IPS-NIHi11 (cell line): ENCODE measurements at regions not wholly inside any gene's neighbourhood (a gene's known extent, or its start where the extent isn't known, plus 50 kb on each side); places are given as distances from the start of the nearest gene placed in this dataset.
"Not testable (repeated sequence)": the region's sequence is repeated elsewhere in the genome, so short reads cannot be mapped to it uniquely, and the experiment has no call there.

Source experiments
- DNase-seq: peaks from one replicate; pipeline ENCODE4 v3.0.0; 2012; ENCODE audit warnings: mixed read lengths, low spot score

DNA sequence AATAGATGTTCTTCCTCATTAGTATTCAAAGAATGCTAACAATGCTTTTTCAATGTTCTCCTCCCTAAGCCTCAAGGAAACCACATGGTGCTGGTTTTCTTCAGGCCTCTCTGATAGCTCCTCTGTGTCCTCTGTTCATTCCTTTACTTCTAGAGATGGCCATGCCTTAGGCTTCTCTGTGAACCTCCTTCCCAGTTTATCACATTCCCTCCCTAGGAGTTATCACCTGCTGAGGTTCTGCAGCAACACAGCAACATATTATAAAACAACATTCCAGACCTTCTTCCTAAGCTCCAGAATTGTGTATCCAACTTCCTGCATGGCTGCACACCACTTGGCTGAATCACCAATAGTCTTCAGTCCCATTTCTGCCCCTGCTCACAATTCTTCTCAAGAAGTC is 325.5 kb downstream of the IRS1 start:
- DNase-seq, result no peak

DNA sequence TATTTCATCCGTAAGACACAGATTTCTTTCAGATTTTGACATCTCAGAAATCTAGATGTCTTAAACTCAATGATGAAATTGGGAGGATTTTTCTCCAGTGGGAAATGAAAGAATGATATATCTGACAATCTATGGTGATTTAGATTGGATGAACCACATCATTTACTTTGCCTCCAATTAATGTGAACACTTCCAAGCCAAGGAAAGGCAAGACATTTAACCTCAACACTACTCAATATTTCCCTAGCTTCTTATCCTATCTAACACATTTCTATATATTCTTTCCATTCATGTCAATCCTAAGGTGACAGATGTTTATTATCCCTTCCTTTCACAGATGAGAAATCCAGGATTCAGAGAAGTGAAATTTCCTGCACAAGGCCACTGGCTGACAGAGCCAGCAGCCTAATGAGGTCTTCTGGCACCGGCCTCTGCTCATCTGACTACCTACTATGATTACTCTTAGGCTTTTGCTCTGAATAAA is 327.6 kb downstream of the IRS1 start:
- no peak for DNase-seq

- no peak for DNase-seq
Measured at GRCh38 chr2:226467633-226468032, 332.0 kb downstream of the IRS1 start.

- no peak for DNase-seq
Measured at GRCh38 chr2:226467221-226467620, 332.4 kb downstream of the IRS1 start.

DNA sequence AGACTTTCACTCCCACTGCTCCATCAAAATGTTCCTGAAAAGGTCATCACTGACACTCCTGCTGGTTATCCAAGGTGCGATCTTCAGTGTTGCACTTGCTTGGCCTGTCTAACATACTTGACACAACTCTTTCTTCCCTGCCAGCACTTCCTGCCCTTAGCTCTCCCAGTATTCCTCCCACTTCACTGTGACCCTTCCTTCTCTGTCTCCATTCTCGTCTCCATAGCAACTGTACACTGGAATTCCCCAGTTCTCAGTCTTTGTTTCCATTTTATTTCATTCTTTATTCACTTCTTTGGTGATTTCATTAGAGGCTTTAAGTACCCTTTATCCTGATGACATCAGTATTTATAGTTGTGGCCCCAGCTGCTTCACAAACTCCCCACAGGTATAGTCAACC is 333.0 kb downstream of the IRS1 start:
- no peak for DNase-seq

GRCh38 chr2:226466124-226466523 is 333.5 kb downstream of the IRS1 start:
- no peak for DNase-seq

DNA sequence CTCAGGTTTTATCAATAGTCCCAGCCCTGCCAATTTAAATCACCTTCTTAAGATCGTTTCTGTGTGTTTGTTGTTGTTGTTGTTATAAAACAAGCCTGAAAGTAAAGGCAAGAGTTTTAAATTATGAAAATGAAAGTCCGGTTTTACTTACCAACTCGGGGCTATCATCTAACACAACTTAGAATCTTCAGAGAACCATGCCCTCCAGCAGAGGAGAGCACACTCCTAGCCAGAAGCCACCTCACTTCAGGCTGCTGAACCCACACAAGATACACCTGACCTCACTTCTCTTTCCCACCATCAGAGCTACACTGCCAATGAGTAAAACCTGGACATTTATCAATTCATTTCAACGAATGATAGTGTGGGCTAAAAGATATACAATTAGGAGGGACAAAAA is 335.2 kb downstream of the IRS1 start:
- no peak for DNase-seq

- DNase-seq, result no peak
Measured at GRCh38 chr2:226463154-226463553, 336.5 kb downstream of the IRS1 start.

- no peak for DNase-seq
Measured at GRCh38 chr2:226461981-226462380, 337.6 kb downstream of the IRS1 start.

- DNase-seq, result not testable (repeated sequence)
Measured at GRCh38 chr2:226456144-226456543, 343.5 kb downstream of the IRS1 start.

- no peak for DNase-seq
Measured at GRCh38 chr2:226452768-226453167, 346.9 kb downstream of the IRS1 start.

DNA sequence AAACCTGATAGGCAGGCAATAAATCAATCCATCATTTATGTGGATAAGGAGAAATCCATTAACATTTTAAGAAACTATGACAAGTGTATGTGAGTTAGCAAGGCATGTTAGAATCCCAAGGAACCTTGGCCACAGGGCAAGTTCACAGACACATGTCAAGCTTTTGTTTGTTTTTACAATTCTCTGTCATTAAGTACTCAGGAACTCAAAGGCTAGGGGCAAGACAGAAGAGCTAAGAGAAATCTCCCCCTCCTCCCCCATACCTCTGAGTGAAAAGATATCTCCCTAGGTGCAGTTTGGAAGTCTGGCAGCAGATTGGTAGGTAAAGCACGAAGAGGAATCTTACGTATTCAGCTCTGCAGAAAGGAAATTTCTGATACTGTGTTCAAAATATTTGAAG is 348.1 kb downstream of the IRS1 start:
- DNase-seq, result no peak

GRCh38 chr2:226450141-226450540 is 349.5 kb downstream of the IRS1 start:
- no peak for DNase-seq

DNA sequence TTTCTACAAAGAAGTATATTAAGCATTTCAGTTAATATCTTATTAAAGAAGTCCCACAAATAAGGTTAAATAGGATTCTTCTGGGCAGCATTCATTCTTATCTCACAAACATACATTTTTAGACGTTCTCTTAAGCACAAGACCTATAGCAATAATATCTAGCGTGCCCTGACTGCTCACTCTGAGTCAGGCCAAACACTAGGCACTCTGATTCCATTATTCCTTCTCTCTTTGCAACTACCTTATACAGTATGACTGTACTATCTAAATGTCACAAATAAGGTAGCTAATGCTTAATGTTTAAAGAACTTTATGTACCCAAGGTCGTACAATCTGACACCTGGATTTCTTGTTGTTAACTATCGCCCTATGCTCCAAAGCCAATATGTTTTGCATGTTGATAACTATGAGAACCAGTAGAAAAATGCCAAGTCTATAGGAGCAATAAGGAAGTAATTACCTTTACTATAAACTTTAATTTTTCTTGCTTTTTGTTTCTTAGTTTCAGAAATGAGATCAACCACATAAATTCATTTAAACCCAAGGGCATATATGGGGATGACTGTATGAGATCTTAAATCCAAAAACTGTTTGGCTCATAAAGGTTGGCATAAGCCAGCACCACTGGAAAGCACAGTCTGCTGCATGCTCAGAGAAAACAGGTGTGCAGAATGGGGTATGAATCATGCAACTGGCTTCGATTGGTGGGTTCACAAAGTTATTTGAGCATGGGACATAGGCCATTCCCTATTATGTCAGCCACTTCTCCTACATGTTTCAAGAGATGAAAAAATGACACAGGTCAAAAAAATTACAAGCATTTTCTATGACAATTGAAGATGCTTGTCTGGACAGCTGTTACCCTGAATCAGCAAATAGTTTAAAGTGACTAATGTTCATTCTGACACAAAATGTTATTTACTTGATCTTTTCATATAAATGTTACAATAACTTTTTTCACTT is 352.0 kb downstream of the IRS1 start:
- DNase-seq, result no peak

- no peak for DNase-seq
Measured at GRCh38 chr2:226446406-226447001, 353.1 kb downstream of the IRS1 start.

GRCh38 chr2:226445216-226445861 is 354.3 kb downstream of the IRS1 start:
- DNase-seq, result no peak

GRCh38 chr2:226443112-226443511 is 356.5 kb downstream of the IRS1 start:
- no peak for DNase-seq

DNA sequence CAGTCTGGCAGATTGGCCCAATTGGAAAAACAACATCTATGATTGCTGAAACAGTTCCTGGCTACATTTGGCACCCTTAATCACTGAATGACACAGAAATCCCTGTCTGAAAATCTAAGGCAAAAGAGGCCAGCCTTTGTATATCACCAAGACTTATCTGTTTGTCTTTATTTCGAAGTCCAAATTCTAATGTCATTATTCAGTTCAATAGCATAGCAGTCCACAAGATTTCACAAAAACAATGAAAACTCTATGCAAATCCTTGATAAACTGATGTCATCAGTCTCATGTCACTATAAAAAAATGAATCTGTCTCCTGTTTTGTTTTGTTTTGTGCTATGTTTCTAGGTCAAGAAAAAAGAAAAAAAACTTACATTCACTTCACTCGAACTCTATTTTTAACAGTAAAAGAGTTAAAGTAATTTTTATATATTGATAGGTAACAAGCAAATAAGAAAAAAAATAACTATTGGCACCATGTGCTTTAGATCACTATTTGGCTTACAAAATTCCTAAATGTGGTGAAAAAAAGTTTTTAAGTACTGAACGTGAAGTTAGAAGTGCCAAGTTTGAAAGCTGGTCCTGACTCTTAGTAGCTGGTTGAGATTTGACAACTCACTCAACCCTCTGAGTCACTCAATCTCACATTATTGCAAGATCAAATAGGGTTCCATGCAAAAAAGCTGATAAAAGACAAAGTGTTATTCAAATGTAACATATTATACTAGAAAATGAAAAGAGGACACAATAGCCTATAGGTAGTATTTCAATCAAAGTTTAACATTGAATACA is 359.3 kb downstream of the IRS1 start:
- no peak for DNase-seq

GRCh38 chr2:226439337-226439736 is 360.3 kb downstream of the IRS1 start:
- no peak for DNase-seq

- no peak for DNase-seq
Measured at GRCh38 chr2:226435146-226435545, 364.5 kb downstream of the IRS1 start.

DNA sequence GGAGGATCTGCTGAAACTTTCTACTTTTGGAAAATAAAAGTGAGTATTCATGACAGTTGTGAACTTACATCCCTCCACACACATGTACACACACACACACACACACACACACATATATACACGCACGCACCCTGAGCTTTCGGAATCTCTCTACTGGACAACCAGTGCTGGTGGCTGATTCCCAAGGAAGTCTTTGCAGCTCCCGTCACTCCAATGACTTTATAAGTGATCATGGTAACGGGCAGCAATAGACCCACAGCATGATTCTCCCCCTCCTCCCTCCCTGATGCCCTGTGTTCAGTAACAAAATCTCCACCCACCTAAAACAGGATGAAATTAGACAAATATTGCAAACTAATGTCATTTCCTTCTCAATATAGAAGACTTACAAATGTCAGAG is 364.9 kb downstream of the IRS1 start:
- DNase-seq, result no peak
